Stimulated activated memory B cell treated with anti-CD40 and anti-IgM and Interleukin-4, amounts not matched to agents 10 μg/mL and 1 μg/mL and 100 μg/mL, for 72 hours (primary cell): ENCODE measurements at regions not wholly inside any gene's neighbourhood (a gene's known extent, or its start where the extent isn't known, plus 50 kb on each side); places are given as distances from the start of the nearest gene placed in this dataset.
"Not testable (repeated sequence)": the region's sequence is repeated elsewhere in the genome, so short reads cannot be mapped to it uniquely, and the experiment has no call there.

Experiments
- ATAC-seq: fragments of 150-1000 bp; cut with Tn5 transposase; 2 replicates; pipeline ENCODE4 v1.10.0; 2021
- H3K27ac Mint-ChIP-seq: one replicate; pipeline ENCODE4 v1.8.0; 2022; ENCODE audit warnings: mild to moderate bottlenecking, mixed read lengths
- H3K27me3 Mint-ChIP-seq: one replicate; pipeline ENCODE4 v1.8.0; 2022; ENCODE audit warnings: mixed read lengths
- H3K36me3 Mint-ChIP-seq: one replicate; pipeline ENCODE4 v1.8.0; 2022; ENCODE audit warnings: mixed read lengths
- H3K4me1 Mint-ChIP-seq: one replicate; pipeline ENCODE4 v1.8.0; 2022; ENCODE audit warnings: mixed read lengths
- H3K4me3 Mint-ChIP-seq: one replicate; pipeline ENCODE4 v1.8.0; 2022; ENCODE audit warnings: mild to moderate bottlenecking, moderate library complexity, mixed read lengths
- H3K9me3 Mint-ChIP-seq: one replicate; pipeline ENCODE4 v1.8.0; 2022; ENCODE audit warnings: mixed read lengths

DNA sequence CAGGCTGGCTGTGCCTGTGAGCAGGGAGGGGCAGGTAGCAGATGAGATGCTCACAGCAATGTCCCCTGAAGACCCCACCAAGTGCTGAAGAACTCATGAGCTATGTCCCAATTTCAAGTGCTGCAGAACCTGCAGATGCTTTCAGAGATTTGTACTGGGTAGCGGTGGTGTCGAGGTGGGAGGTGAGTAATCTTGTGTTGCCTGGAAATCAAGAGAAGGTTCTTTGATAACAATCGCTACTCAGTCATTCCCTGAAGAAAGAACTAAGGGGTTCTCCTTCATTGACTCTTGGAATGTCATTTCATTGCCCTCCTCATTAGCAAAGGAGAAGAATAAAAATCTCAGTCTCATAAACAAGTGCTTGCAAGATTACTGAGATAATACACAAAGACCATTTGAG lies 246.4 kb downstream of the EMX2 start:
- no peaks in the 10 kb centered on the region for H3K36me3 Mint-ChIP-seq
- H3K4me3 Mint-ChIP-seq: no peak overlapping the region
- no peaks in the 10 kb centered on the region for H3K9me3 Mint-ChIP-seq
- no peaks in the 10 kb centered on the region for H3K4me1 Mint-ChIP-seq
- ATAC-seq: no peak
- no peaks in the 10 kb centered on the region for H3K27me3 Mint-ChIP-seq
- no peak overlapping the region for H3K27ac Mint-ChIP-seq

- H3K4me3 Mint-ChIP-seq: no peak overlapping the region
- H3K4me1 Mint-ChIP-seq: no peaks in the 10 kb centered on the region
- ATAC-seq: no peak
- H3K36me3 Mint-ChIP-seq: no peaks in the 10 kb centered on the region
- no peaks in the 10 kb centered on the region for H3K9me3 Mint-ChIP-seq
- H3K27ac Mint-ChIP-seq: no peak overlapping the region
- H3K27me3 Mint-ChIP-seq: no peaks in the 10 kb centered on the region
Measured at GRCh38 chr10:117790179-117790578, 247.6 kb downstream of the EMX2 start.

GRCh38 chr10:117790621-117791020 lies 248.1 kb downstream of the EMX2 start:
- H3K36me3 Mint-ChIP-seq: no peaks in the 10 kb centered on the region
- H3K27me3 Mint-ChIP-seq: no peaks in the 10 kb centered on the region
- no peaks in the 10 kb centered on the region for H3K4me1 Mint-ChIP-seq
- H3K4me3 Mint-ChIP-seq: no peak overlapping the region
- H3K9me3 Mint-ChIP-seq: no peaks in the 10 kb centered on the region
- no peak for ATAC-seq
- no peak overlapping the region for H3K27ac Mint-ChIP-seq

- Mint-ChIP-seq H3K36me3 (no peaks in the 10 kb centered on the region), H3K4me1 (no peaks in the 10 kb centered on the region), H3K4me3 (no peak overlapping the region), H3K27ac (no peak overlapping the region), H3K9me3 (no peaks in the 10 kb centered on the region), H3K27me3 (no peaks in the 10 kb centered on the region)
- no peak for ATAC-seq
Measured at GRCh38 chr10:117792214-117792613, 249.7 kb downstream of the EMX2 start.

DNA sequence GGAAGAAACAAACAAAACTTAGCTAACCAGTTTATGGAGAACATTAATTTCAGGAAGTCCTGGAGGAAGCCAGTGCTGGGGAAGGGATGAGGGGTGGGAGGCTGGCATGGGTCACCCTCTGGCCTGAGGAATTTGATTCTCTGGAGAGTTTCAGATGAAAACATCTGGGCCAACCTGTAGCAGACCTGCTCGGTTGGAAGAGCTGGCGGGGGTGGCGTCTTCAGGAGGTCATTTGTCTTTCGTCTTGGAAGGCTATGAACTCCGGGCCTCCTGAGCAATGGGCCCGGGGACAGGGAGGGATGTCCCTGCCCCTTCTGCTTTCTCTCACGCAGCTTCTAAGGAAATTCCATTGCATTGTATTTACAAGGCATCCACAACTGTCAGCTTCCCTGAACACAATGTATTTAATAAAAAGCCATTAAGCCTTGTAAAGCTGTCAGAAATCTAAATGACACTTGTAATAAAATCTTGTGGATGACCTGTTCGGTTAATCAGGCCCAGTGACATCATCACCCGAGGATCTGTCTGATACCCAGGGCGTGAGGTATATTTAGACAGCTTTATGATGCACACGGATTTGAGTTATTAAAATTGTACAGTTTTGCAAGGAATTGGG lies 250.5 kb downstream of the RAB11FIP2 start:
- no peaks in the 10 kb centered on the region for H3K36me3 Mint-ChIP-seq
- no peaks in the 10 kb centered on the region for H3K4me1 Mint-ChIP-seq
- H3K9me3 Mint-ChIP-seq: no peaks in the 10 kb centered on the region
- H3K4me3 Mint-ChIP-seq: no peak overlapping the region
- H3K27ac Mint-ChIP-seq: no peak overlapping the region
- H3K27me3 Mint-ChIP-seq: no peaks in the 10 kb centered on the region
- no peak for ATAC-seq

DNA sequence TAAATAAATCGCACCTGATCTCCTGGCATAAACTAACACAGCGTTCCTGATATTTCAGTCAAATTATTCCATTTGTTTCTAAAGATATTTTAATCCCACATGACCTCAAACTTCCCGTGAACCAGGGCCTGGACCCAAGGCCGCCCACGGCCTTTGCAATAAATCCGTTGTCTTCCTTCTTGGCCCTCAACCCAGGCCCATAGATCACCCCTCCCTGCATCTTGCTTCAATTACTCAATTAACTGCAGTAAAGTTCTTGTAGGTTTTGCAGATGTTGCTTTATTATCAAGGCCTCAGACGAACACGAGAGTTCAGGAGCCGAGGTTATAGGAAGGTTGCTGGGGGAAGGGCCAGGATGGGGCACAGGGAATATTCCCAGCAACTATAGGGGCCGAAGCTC lies 249.4 kb downstream of the RAB11FIP2 start:
- no peaks in the 10 kb centered on the region for H3K9me3 Mint-ChIP-seq
- no peak overlapping the region for H3K4me3 Mint-ChIP-seq
- no peaks in the 10 kb centered on the region for H3K27me3 Mint-ChIP-seq
- H3K27ac Mint-ChIP-seq: no peak overlapping the region
- H3K4me1 Mint-ChIP-seq: no peaks in the 10 kb centered on the region
- no peaks in the 10 kb centered on the region for H3K36me3 Mint-ChIP-seq
- ATAC-seq: no peak

DNA sequence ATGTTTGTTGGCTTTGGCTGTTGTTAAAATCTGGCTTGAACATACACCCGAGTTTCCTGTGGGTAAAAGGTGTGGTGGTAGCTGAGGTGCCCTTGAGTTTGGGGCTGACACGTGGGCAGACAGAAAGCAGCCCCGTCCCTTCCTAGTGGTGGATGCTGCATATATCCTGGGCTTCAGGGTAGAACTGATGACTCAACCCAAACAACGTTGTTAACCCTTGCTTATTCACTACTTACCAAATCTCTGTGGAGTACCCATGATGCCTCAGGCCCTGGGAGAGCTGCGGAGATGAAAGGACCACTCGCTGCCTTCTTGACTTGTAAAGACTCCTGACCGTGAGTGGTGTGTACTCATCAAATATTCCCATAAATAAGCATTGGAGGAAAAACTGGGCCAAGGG lies 245.1 kb downstream of the RAB11FIP2 start:
- H3K4me3 Mint-ChIP-seq: no peak overlapping the region
- no peak for ATAC-seq
- H3K36me3 Mint-ChIP-seq: no peaks in the 10 kb centered on the region
- H3K27me3 Mint-ChIP-seq: no peaks in the 10 kb centered on the region
- H3K27ac Mint-ChIP-seq: no peak overlapping the region
- no peaks in the 10 kb centered on the region for H3K4me1 Mint-ChIP-seq
- no peaks in the 10 kb centered on the region for H3K9me3 Mint-ChIP-seq

- no peak for ATAC-seq
- Mint-ChIP-seq H3K9me3 (no peaks in the 10 kb centered on the region), H3K36me3 (no peaks in the 10 kb centered on the region), H3K4me3 (no peak overlapping the region), H3K27ac (no peak overlapping the region), H3K4me1 (no peaks in the 10 kb centered on the region), H3K27me3 (no peaks in the 10 kb centered on the region)
Measured at GRCh38 chr10:117804470-117805011, 242.2 kb downstream of the RAB11FIP2 start.

GRCh38 chr10:117805139-117805538 lies 241.6 kb downstream of the RAB11FIP2 start:
- ATAC-seq: no peak
- Mint-ChIP-seq H3K9me3 (no peaks in the 10 kb centered on the region), H3K4me1 (no peaks in the 10 kb centered on the region), H3K27me3 (no peaks in the 10 kb centered on the region), H3K4me3 (no peak overlapping the region), H3K27ac (no peak overlapping the region), H3K36me3 (no peaks in the 10 kb centered on the region)

DNA sequence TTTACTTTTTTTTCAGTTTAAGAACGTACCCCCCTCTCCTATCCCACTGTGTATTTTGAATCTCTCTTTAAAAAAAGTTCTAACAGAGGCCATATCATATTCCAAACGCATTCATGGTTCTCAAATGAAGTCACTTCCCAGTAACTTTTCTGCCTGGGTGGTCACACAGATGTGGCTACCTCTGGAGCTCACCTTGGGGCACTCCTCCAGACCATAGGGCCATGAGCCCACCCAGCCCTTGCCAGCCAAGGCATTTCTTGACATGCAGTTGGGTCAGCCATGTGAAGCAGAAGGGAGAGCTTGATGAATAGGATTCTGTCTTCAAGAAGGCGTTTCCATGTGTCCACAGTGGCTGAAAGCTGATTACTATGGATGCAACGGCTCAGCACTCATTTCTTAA lies 239.3 kb downstream of the RAB11FIP2 start:
- Mint-ChIP-seq H3K27ac (no peak overlapping the region), H3K27me3 (no peaks in the 10 kb centered on the region), H3K9me3 (no peaks in the 10 kb centered on the region), H3K4me1 (no peaks in the 10 kb centered on the region), H3K36me3 (no peaks in the 10 kb centered on the region), H3K4me3 (no peak overlapping the region)
- ATAC-seq: no peak

DNA sequence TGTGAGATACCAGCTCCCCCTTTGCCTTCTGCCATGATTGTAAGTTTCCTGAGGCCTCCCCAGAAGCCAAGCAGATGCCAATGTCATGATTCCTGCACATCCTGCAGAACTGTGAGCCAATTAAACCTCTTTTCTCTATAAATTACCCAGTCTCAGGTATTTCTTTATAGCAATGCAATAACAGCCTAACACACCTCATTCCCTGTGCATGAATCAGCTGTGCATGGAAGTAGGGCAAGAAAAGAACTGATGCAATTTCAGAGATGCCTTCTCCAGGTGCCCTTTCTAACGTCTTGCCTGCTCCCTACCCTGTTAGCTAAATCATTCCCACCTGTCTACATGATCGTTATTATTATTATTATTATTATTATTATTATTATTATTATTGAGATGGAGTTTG lies 230.9 kb downstream of the RAB11FIP2 start:
- not testable (repeated sequence) for H3K9me3 Mint-ChIP-seq, H3K4me1 Mint-ChIP-seq, H3K27ac Mint-ChIP-seq, ATAC-seq, H3K36me3 Mint-ChIP-seq, H3K4me3 Mint-ChIP-seq
- peaks cover 17% of the 10 kb centered on the region for H3K27me3 Mint-ChIP-seq

- Mint-ChIP-seq H3K9me3 (peaks cover 4% of the 10 kb centered on the region), H3K4me1 (no peaks in the 10 kb centered on the region), H3K4me3 (no peak overlapping the region), H3K36me3 (no peaks in the 10 kb centered on the region), H3K27ac (no peak overlapping the region), H3K27me3 (peaks cover 17% of the 10 kb centered on the region)
- ATAC-seq: no peak
Measured at GRCh38 chr10:117817116-117817515, 229.6 kb downstream of the RAB11FIP2 start.

GRCh38 chr10:117818721-117819120 lies 228.0 kb downstream of the RAB11FIP2 start:
- no peaks in the 10 kb centered on the region for H3K36me3 Mint-ChIP-seq
- H3K27ac Mint-ChIP-seq: no peak overlapping the region
- ATAC-seq: no peak

DNA sequence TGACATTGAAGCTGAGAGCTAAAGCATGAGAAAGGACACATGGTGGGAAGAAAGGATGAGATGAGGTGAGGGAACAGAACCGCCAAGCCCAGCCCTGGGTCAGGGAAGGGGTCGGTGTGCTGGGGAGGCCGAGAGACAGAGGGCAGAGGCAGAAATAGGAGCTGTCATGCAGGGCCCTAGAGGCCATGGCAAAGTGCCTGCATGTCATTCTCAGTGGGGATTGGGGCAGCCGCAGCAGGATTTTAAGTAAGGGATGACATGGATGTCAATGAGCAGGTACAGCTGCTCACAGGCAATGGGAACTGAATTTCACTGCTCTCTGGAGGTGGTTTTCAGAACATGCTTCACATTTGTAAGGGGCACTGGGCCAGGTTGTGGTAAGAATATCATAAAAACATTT lies 227.4 kb downstream of the RAB11FIP2 start:
- H3K27me3 Mint-ChIP-seq: peaks cover 17% of the 10 kb centered on the region
- no peak overlapping the region for H3K27ac Mint-ChIP-seq
- no peaks in the 10 kb centered on the region for H3K4me1 Mint-ChIP-seq
- peaks cover 4% of the 10 kb centered on the region for H3K9me3 Mint-ChIP-seq
- H3K4me3 Mint-ChIP-seq: no peak overlapping the region
- ATAC-seq: no peak
- no peaks in the 10 kb centered on the region for H3K36me3 Mint-ChIP-seq

More at GRCh38 chr10:117818721-117819120, 228.0 kb downstream of the RAB11FIP2 start:
- Mint-ChIP-seq H3K4me1 (no peaks in the 10 kb centered on the region), H3K27me3 (peaks cover 17% of the 10 kb centered on the region), H3K4me3 (no peak overlapping the region), H3K9me3 (peaks cover 4% of the 10 kb centered on the region)

DNA sequence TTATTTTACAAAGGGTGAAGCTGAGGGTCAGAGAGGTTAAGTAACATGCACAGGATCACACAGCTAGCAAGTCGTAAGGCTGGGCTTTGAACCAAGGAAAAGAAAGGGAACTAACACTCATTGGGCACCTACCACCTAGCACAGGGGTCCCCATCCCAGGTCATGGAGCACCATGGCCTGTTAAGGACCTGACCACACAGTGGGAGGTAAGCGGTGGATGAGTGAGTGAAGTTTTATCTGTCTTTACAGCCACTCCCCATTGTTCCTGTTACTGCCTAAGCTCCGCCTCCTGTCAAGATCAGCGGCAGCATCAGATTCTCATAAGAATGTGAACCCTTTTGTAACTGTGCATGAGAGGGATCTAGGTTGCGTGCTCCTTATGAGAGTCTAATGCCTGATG lies 222.8 kb downstream of the RAB11FIP2 start:
- ATAC-seq: no peak
- no peak overlapping the region for H3K4me3 Mint-ChIP-seq
- peaks cover 7% of the 10 kb centered on the region for H3K27me3 Mint-ChIP-seq
- H3K36me3 Mint-ChIP-seq: no peaks in the 10 kb centered on the region
- H3K9me3 Mint-ChIP-seq: no peaks in the 10 kb centered on the region
- no peaks in the 10 kb centered on the region for H3K4me1 Mint-ChIP-seq
- no peak overlapping the region for H3K27ac Mint-ChIP-seq

DNA sequence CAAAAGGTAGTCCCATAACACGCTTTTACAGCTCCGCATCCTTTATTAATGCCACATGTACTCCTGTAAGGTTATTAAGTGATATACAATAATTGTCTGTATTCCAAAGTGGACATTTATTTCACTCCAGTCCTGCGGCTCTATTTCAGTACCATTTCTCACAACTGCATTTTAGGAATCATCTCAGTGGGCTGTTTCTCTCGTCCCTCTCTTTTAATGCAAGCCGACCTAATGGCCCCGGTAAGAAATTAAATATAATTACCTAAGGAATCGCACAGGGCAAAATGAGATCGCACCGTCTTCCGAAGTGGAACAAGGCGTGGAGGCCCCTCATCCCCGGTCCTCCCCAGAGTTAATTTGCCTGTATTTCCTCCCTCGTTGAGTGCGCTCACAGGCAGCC lies 216.5 kb downstream of the RAB11FIP2 start:
- H3K27ac Mint-ChIP-seq: no peak overlapping the region
- H3K27me3 Mint-ChIP-seq: no peaks in the 10 kb centered on the region
- H3K4me3 Mint-ChIP-seq: no peak overlapping the region
- no peaks in the 10 kb centered on the region for H3K36me3 Mint-ChIP-seq
- H3K9me3 Mint-ChIP-seq: no peaks in the 10 kb centered on the region
- no peak for ATAC-seq
- peaks cover 9% of the 10 kb centered on the region for H3K4me1 Mint-ChIP-seq
